Activated CD4-positive, alpha-beta T cell treated with anti-CD3 and anti-CD28 coated beads, Interleukin-2, Interleukin-4, amounts not matched to agents 100 ng/mL and 50 ng/mL, durations not matched to agents 16 hours and 8 hours (primary cell): ENCODE measurements at regions not wholly inside any gene's neighbourhood (a gene's known extent, or its start where the extent isn't known, plus 50 kb on each side); places are given as distances from the start of the nearest gene placed in this dataset.
A peak's percentile ranks its signal among the peaks of the same experiment; 100 is the strongest.
"Not testable (repeated sequence)": the region's sequence is repeated elsewhere in the genome, so short reads cannot be mapped to it uniquely, and the experiment has no call there.

Experiments used
- DNase-seq: peaks from one replicate; pipeline ENCODE4 v3.0.0-alpha.2; 2020; ENCODE audit warnings: low spot score

- DNase-seq, result peak; percentile 84
Measured at GRCh38 chr3:195669310-195669709, 51.5 kb upstream of the MUC20 start.

DNA sequence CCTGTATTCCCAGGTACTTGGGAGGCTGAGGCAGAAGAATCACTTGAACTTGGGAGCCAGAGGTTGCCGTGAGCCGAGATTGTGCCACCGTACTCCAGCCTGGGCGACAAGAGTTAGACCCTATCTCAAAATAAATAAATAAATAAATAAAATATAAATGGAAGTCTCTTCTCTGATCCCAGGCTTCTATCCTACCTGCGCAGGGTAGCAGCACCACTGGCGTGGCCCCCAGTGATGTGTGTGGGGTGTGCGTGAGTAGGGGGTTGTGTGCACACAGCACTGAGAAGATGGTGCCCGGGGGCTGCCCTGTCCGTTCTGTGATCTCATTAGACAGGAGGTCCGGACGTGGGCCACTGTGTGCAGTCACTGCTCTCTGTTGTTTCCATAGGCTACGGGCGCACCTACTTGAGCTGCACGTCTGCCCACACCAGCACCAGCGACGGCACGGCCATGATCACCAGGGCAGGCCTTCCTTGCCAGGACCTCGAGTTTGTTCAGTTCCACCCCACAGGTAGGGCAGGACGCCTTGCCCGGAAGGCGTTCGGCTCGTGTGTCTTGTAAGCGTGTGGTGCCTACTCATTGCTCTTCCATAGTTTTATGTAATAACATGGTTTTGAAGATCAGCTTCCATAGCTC lies 52.5 kb upstream of the MUC20 start:
- not testable (repeated sequence) for DNase-seq

- DNase-seq, result not testable (repeated sequence)
Measured at GRCh38 chr3:195665311-195665710, 55.5 kb upstream of the MUC20 start.

DNA sequence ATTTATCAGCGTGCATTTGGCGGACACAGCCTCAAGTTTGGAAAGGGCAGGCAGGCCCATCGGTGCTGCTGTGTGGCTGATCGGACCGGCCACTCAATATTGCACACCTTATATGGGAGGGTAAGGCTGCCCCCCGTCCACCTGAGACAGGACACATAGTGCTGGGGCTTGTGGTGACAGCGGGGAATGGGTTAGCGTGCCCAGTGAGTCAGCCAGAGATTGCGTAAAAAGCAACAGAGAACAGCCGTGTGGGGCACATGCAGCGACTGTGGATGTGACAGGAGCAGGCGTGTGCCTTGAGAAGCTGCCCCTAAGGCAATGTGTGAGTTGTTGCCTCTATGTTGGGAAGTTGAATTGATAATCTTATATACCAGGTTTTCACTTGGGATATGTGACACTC lies 56.6 kb upstream of the MUC20 start:
- not testable (repeated sequence) for DNase-seq

DNA sequence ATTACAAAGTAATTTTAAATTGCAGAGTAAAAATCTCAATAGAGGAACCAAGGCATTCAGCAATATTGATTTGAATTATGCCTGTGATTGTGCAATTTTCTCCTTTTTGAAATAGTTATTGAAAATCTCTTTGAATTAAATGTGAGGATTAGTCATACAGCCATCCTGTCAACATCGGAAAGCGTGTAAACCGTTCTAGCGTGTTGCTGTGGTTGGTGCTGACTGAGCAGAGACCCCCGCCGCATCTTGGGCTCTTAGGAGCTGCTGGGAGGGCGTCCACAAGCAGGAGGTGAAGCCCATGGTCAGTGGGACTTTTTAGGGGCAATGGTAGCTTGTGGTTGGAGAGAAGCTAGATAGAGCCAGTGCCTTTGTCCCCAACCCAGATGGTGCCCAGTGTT lies 61.6 kb upstream of the MUC20 start:
- not testable (repeated sequence) for DNase-seq

DNA sequence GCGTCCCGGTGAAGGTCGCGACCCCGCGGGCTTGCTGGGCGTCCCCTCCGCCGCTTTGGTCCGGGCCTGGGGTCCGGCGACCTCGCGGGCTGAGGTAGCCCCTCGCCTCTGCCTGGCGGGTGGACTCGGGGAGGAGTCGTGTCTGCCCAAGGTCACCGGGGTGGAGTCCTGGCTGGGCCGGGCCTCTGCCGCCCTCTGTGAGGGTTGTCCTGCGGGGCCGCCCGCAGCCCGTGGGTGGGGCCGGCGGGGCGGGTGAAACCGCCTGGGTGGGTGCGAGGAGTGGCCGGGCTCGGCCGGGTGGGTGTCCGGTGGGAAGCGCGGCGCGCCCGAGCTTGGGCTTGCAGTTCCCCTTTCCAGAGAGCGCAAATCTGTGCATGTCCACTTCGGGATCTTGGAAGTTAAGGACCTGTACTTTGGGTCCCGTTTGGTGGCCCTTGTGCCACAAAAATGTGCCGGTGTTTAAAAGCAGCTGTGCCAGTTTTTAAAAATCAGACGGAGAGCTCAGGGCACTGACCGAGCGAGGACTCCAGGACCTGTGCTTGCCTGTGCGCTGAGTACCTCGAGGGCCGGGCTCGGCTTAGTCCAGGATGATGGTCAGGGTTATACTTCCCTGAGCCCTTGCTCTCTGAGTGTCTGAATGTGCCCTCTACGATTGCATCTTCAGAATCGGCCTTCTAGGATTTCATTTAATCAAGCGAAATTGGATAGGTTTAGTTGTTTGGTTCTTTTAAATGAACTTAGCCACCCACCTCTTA lies 62.2 kb upstream of the MUC20 start:
- DNase-seq, result not testable (repeated sequence)

- peak; percentile 92 for DNase-seq
Measured at GRCh38 chr3:195657475-195658372, 63.1 kb upstream of the MUC20 start.

DNA sequence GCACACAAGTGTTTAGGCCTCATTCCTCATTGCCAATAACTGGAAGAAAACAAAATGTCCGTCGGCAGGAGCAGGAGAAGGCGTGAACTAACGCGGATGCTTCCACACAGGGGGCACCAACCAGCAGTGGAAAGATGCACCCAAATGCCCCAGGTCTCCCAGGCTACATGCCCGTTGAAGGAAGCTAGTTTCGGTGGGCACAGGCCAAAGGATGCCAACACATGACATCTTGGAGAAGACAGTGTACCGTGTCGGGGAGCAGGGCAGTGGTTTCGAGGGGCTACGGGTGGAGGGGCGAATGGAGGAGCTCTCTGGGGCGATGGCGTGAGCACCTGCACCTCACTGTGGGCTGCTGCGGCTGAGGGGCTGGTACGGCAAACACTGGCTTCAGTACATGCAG lies 64.7 kb upstream of the MUC20 start:
- not testable (repeated sequence) for DNase-seq

DNA sequence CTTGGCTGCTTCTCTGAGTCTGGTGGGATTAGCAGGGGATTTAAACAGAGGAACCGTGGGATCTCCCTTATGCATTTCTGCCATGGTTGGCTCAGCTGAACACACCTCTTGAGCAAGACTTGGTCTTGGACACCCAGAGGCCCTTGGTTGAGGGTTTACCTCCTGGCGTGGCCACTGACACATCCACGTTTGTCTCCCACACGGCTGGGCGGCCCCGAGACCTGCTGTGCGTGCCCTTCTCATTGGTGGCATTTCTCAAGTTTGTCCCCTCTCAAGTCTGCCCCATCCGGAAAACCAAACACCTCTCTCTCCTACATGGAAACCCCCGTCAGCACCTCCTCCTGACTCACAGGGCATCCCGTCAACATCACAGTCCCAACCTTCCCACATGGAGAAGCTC lies 66.0 kb upstream of the MUC20 start:
- not testable (repeated sequence) for DNase-seq

- DNase-seq, result not testable (repeated sequence)
Measured at GRCh38 chr3:195654138-195654537, 66.6 kb upstream of the MUC20 start.

- not testable (repeated sequence) for DNase-seq
Measured at GRCh38 chr3:195653641-195654040, 67.1 kb upstream of the MUC20 start.

GRCh38 chr3:195647912-195648702 lies 64.4 kb upstream of the APOD start:
- not testable (repeated sequence) for DNase-seq

DNA sequence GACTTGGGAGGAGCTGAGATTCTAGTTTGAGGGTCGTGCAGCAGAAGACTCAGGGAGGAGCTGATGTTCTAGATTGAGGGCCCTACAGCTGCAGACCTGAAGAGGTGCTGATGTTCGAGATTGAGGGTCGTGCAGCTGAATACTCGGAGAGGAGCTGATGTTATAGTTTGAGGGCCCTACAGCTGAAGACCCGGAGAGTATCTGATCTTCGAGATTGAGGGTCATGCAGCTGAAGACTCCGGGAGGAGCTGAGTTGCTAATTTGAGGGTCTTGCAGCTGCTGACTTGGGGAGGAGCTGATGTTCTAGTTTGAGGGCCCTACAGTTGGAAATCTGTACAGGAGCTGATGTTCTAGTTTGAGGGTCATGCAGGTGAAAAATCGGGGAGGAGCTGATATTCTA lies 62.1 kb upstream of the APOD start:
- DNase-seq, result not testable (repeated sequence)

GRCh38 chr3:195643245-195643644 lies 59.5 kb upstream of the APOD start:
- not testable (repeated sequence) for DNase-seq

DNA sequence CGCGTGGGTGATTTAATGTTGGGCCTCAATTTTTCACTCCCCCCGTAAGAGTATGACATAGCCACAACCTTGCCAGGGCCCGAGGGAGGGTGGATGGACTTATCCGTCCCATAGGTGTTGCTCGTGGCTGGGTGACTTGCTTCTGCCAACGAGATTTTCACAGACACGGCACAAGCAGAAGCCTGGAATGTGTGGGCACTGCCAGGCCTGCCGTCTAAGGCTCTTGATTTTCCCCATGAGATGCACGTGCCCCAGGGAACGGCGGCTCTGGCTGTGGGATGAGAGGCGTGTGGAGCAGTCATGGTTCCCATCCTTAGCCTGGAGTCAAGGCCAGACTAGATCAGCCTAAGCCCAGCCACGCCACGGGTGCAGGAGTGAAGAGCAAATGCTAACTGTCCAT lies 58.6 kb upstream of the APOD start:
- not testable (repeated sequence) for DNase-seq

DNA sequence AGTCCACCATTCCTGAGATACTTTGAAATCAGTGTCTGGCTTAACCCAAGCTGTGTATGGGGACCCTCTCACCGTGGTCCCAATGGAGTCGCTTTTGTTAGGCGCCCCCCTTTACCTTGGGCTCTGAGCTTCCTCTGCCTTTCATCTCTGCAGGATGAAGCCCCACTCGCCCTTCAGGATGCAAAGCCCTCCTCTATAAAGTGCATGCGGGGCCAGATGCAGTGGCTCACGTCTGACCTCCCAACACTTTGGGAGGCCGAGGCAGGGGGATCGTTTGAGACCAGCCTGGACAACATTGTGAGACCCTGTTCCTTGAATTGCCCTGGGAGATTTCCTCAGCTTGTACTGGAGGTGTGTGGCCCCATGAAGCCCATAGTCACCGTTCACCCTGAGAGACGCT lies 54.7 kb upstream of the APOD start:
- not testable (repeated sequence) for DNase-seq

- DNase-seq, result not testable (repeated sequence)
Measured at GRCh38 chr3:195637473-195638233, 53.9 kb upstream of the APOD start.

DNA sequence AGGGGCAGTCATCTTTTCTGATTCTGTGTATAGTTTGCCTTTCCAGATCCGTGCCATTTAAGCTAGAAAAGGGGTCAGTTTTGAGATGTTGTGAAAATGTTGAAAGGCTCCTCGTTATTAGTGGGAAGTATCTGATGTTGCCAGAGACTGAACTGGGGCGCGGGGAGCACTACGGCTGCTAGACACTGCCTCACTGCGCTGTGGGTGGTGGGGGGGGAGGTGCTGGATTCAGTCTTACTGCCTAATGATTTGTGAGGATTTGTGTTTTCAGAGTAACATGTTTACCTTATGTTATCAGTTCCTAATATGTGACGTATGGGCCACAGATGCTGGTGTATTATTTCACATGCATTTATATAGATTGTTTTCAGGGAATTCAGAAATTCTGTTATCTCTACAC lies 53.3 kb upstream of the APOD start:
- not testable (repeated sequence) for DNase-seq

- not testable (repeated sequence) for DNase-seq
Measured at GRCh38 chr3:195635898-195636685, 52.4 kb upstream of the APOD start.

GRCh38 chr3:195635262-195635873 lies 51.6 kb upstream of the APOD start:
- DNase-seq, result not testable (repeated sequence)
